ENCODE measurements at regions not wholly inside any gene's neighbourhood (a gene's known extent, or its start where the extent isn't known, plus 50 kb on each side); places are given as distances from the start of the nearest gene placed in this dataset.

DNA sequence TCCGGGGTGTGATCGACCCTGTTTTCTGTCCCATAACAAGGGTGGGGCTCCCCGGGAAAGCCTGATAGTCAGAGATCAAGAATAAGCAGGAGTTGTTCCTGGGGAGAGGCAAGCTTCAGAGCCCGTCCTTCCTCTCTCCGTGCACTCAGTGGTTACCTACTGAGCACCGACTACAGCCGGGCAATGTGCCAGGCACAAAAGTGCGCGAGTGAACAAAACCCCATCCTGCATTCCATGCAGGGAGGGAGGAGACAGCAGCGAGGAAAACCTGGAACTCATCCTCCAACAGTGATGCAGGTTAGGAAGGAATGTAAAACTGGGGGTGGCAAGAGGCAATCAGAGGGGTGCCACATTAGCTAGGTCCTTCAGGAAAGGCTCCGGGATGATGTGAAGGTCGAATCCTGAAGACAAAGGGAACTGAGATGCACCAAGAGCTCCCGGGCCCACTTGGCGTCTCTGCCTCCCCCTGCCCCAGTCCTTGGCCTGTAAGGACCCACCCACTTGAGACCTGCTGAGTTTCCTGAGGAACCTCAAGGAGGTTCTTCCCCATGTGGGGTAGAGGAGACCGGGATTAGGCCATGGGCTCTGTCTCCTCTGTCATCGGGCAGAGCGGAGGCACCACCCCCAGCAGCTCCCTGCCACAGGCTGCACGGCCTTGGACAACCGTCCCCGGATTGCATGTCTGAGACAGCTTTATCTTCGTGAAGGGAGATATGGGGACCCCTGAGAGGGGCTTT lies 198.2 kb downstream of the NDUFA10 start:
- Histone ChIP-seq H3K27me3 (ENCODE audit: control insufficient read depth, insufficient read depth, low read length) (no peaks in the 10 kb centered on the region), H3K4me3 (ENCODE audit: low read length) (no peak overlapping the region), H3K36me3 (ENCODE audit: control insufficient read depth, insufficient read depth, low read length) (no peaks in the 10 kb centered on the region), H3K27ac (ENCODE audit: low read length) (no peak overlapping the region), H3K9me3 (ENCODE audit: control insufficient read depth, insufficient read depth, low read length) (no peaks in the 10 kb centered on the region), H3K4me1 (ENCODE audit: control insufficient read depth, insufficient read depth, low read length) (no peaks in the 10 kb centered on the region)
- no peaks in the 10 kb centered on the region for H3K9me3 Mint-ChIP-seq
- DNase-seq (peak in 1 of 2 donors; percentile 8), ATAC-seq (no peak)
- no peak overlapping the region for H3K27ac Mint-ChIP-seq
- WGBS (ENCODE audit: insufficient coverage) = 84% methylated on average over 20 of the region's 21 CpGs
- H3K4me3 Mint-ChIP-seq = no peak overlapping the region
- TF ChIP-seq, protein P1, sequence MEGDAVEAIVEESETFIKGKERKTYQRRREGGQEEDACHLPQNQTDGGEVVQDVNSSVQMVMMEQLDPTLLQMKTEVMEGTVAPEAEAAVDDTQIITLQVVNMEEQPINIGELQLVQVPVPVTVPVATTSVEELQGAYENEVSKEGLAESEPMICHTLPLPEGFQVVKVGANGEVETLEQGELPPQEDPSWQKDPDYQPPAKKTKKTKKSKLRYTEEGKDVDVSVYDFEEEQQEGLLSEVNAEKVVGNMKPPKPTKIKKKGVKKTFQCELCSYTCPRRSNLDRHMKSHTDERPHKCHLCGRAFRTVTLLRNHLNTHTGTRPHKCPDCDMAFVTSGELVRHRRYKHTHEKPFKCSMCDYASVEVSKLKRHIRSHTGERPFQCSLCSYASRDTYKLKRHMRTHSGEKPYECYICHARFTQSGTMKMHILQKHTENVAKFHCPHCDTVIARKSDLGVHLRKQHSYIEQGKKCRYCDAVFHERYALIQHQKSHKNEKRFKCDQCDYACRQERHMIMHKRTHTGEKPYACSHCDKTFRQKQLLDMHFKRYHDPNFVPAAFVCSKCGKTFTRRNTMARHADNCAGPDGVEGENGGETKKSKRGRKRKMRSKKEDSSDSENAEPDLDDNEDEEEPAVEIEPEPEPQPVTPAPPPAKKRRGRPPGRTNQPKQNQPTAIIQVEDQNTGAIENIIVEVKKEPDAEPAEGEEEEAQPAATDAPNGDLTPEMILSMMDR (IDR thresholded peaks at IDR 0.05) = no peak
- no peaks in the 10 kb centered on the region for H3K4me1 Mint-ChIP-seq
- peaks cover 6 to 10% of the 10 kb centered on the region in 2 donors for H3K27me3 Mint-ChIP-seq (ENCODE audit: low read depth in 2 of 2)
- no peaks in the 10 kb centered on the region for H3K36me3 Mint-ChIP-seq
- intact Hi-C loops (cut with micrococcal nuclease) = no loop called here

DNA sequence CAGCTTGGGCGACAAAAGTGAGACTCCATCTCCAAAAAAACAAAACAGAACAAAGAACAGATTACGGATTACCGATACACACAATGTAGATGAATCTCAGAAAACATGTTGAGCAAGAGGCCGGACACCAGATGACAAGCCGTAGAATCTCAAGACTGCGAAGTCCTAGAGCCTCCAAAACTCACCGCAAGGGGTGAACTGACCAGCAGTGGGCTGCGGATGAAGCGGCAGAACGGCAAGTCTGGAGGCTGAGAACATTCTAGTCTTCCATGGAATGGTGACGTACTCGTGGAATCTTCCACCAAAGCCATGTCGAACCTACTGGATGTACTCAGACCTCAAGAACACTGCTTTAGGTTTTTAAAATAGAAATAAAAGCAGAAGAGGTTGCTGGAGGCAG lies 198.8 kb downstream of the NDUFA10 start:
- WGBS (ENCODE audit: insufficient coverage) = 96% methylated on average over 13 of the region's 13 CpGs
- no peaks in the 10 kb centered on the region for H3K27me3 ChIP-seq (ENCODE audit: control insufficient read depth, insufficient read depth, low read length)
- intact Hi-C loops (cut with micrococcal nuclease) = no loop called here
- H3K36me3 ChIP-seq (ENCODE audit: control insufficient read depth, insufficient read depth, low read length) = no peaks in the 10 kb centered on the region
- DNase-seq = no peak
- Mint-ChIP-seq H3K9me3 (no peaks in the 10 kb centered on the region), H3K36me3 (no peaks in the 10 kb centered on the region), H3K27ac (no peak overlapping the region), H3K4me3 (no peak overlapping the region), H3K27me3 (ENCODE audit: low read depth in 2 of 2) (peaks cover 11 to 15% of the 10 kb centered on the region in 2 donors), H3K4me1 (no peaks in the 10 kb centered on the region)
- H3K4me1 ChIP-seq (ENCODE audit: control insufficient read depth, insufficient read depth, low read length) = no peaks in the 10 kb centered on the region
- TF ChIP-seq, protein P1 (IDR thresholded peaks at IDR 0.05) = no peak
- H3K27ac ChIP-seq (ENCODE audit: low read length) = no peak overlapping the region
- no peak overlapping the region for H3K4me3 ChIP-seq (ENCODE audit: low read length)
- H3K9me3 ChIP-seq (ENCODE audit: control insufficient read depth, insufficient read depth, low read length) = no peaks in the 10 kb centered on the region
- ATAC-seq = no peak

DNA sequence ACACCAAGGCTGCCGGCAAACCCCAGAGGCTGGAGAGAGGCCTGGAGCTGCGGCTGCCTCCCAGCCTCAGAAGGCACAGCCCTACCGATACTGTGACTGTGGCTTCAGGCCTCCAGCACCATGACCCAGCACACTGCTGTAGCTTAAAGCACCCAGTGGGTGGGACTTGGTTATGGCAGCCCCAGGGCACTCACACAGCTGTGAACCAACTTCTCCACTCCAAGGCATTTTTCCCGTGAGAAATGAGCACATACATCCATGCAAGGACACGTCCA lies 199.5 kb downstream of the NDUFA10 start:
- H3K9me3 Mint-ChIP-seq = no peaks in the 10 kb centered on the region
- H3K27ac ChIP-seq (ENCODE audit: low read length) = no peak overlapping the region
- no peaks in the 10 kb centered on the region for H3K4me1 ChIP-seq (ENCODE audit: control insufficient read depth, insufficient read depth, low read length)
- no peak overlapping the region for H3K4me3 Mint-ChIP-seq
- DNase-seq = no peak
- no peaks in the 10 kb centered on the region for H3K36me3 ChIP-seq (ENCODE audit: control insufficient read depth, insufficient read depth, low read length)
- intact Hi-C loops (cut with micrococcal nuclease) = no loop called here
- H3K9me3 ChIP-seq (ENCODE audit: control insufficient read depth, insufficient read depth, low read length) = no peaks in the 10 kb centered on the region
- no peak overlapping the region for H3K4me3 ChIP-seq (ENCODE audit: low read length)
- H3K4me1 Mint-ChIP-seq = no peaks in the 10 kb centered on the region
- no peaks in the 10 kb centered on the region for H3K36me3 Mint-ChIP-seq
- peaks cover 12 to 18% of the 10 kb centered on the region in 2 donors for H3K27me3 Mint-ChIP-seq (ENCODE audit: low read depth in 2 of 2)
- TF ChIP-seq, protein P1 (IDR thresholded peaks at IDR 0.05) = no peak
- no peaks in the 10 kb centered on the region for H3K27me3 ChIP-seq (ENCODE audit: control insufficient read depth, insufficient read depth, low read length)
- ATAC-seq = no peak
- 87% methylated on average over 5 of the region's 5 CpGs for WGBS (ENCODE audit: insufficient coverage)
- no peak overlapping the region for H3K27ac Mint-ChIP-seq
